PC-3 (cell line): ENCODE measurements at regions not wholly inside any gene's neighbourhood (a gene's known extent, or its start where the extent isn't known, plus 50 kb on each side); places are given as distances from the start of the nearest gene placed in this dataset.

Source experiments
- ATAC-seq: fragments of 200-7000 bp; cut with Tn5 transposase; 2 replicates; pipeline ENCODE4 v1.9.1; 2020; ENCODE audit warnings: mild to moderate bottlenecking, moderate library complexity
- BruUV-seq: library from RNA; stranded (reverse); fragments of 400-500 nt; replicated peaks from 2 replicates; lab custom pipeline; 2021; lab: Mats Ljungman, UMichigan
- CTCF ChIA-PET: fragments of 300-600 bp; sonication (Branson Sonifier 250); formaldehyde crosslinking; loops from one replicate; lab custom pipeline; 2022; ENCODE audit warnings: antibody characterized with exemption; lab: Charles Lee
- POLR2A ChIA-PET: fragments of 300-600 bp; sonication (Branson Sonifier 250); formaldehyde crosslinking; loops from one replicate; lab custom pipeline; 2022; ENCODE audit warnings: antibody characterized with exemption; ENCODE audit not compliant: unreplicated experiment; lab: Charles Lee
- DNase-seq: peaks from one replicate; pipeline ENCODE4 v3.0.0-alpha.2; 2015
- H2AFZ ChIP-seq: fragments of 300-600 bp; sonication (generic); 2 replicates; pipeline ENCODE4 v1.6.0; 2016; ENCODE audit warnings: antibody characterized with exemption, low read length
- H3F3A ChIP-seq: fragments of 300-600 bp; sonication (generic); one replicate; pipeline ENCODE4 v1.6.0; 2017; ENCODE audit warnings: antibody characterized with exemption, low read length, control low read depth, mild to moderate bottlenecking; ENCODE audit not compliant: unreplicated experiment
- H3K27ac ChIP-seq: fragments of 300-600 bp; sonication (generic); 2 replicates; pipeline ENCODE4 v1.5.1; 2016; ENCODE audit warnings: mild to moderate bottlenecking, low read length
- H3K27me3 ChIP-seq: fragments of 300-600 bp; sonication (generic); 2 replicates; pipeline ENCODE4 v1.6.1; 2016; ENCODE audit warnings: low read length, mixed read lengths
- H3K36me3 ChIP-seq: fragments of 300-600 bp; sonication (generic); 2 replicates; pipeline ENCODE4 v1.6.1; 2016; ENCODE audit warnings: low read depth, mixed run types, low read length, mixed read lengths
- H3K4me1 ChIP-seq: fragments of 300-600 bp; sonication (generic); 2 replicates; pipeline ENCODE4 v1.5.1; 2016; ENCODE audit warnings: low read length; ENCODE audit not compliant: insufficient read depth
- H3K4me2 ChIP-seq: fragments of 300-600 bp; sonication (generic); 2 replicates; pipeline ENCODE4 v1.6.0; 2016; ENCODE audit warnings: low read length
- H3K4me3 ChIP-seq: fragments of 300-600 bp; sonication (generic); 2 replicates; pipeline ENCODE4 v1.5.1; 2016; ENCODE audit warnings: mild to moderate bottlenecking, low read length, mixed read lengths
- H3K79me2 ChIP-seq: fragments of 300-600 bp; sonication (generic); 2 replicates; pipeline ENCODE4 v1.6.1; 2017; ENCODE audit warnings: low read length, mixed read lengths
- H3K9ac ChIP-seq: fragments of 300-600 bp; sonication (generic); 2 replicates; pipeline ENCODE4 v1.6.0; 2016; ENCODE audit warnings: mild to moderate bottlenecking, low read length
- H3K9me2 ChIP-seq: fragments of 300-600 bp; sonication (generic); replicated peaks from 2 replicates; pipeline ENCODE4 v1.6.1; 2016; ENCODE audit warnings: mixed run types, low read length, mixed read lengths
- H3K9me3 ChIP-seq: fragments of 300-600 bp; sonication (generic); 2 replicates; pipeline ENCODE4 v1.6.1; 2016; ENCODE audit warnings: low read length, mixed read lengths
- H4K20me1 ChIP-seq: fragments of 300-600 bp; sonication (generic); 2 replicates; pipeline ENCODE4 v1.6.1; 2016; ENCODE audit warnings: low read length, mixed read lengths
- CTCF ChIP-seq: fragments of 300-600 bp; sonication (generic); conservative IDR thresholded peaks from 2 replicates; pipeline ENCODE4 v1.5.1; 2017; ENCODE audit warnings: antibody characterized with exemption, low read depth, mild to moderate bottlenecking, low read length
- EZH2 ChIP-seq: fragments of 300-600 bp; sonication (generic); IDR thresholded peaks from one replicate; pipeline ENCODE4 v1.6.1; 2017; ENCODE audit warnings: antibody characterized with exemption, mild to moderate bottlenecking, low read length; ENCODE audit not compliant: unreplicated experiment
- EZH2phosphoT487 ChIP-seq: fragments of 300-600 bp; sonication (generic); IDR thresholded peaks from 2 replicates; pipeline ENCODE4 v1.6.1; 2018; ENCODE audit warnings: mild to moderate bottlenecking, antibody characterized with exemption, low read length, borderline replicate concordance
- intact Hi-C: fragments of 100-400 bp; cut with micrococcal nuclease; formaldehyde crosslinking; loops from 2 replicates; pipeline ENCODE4 v1.9.0; 2023

GRCh38 chr14:37723515-37723914, 128.1 kb downstream of the TTC6 start:
- CTCF ChIA-PET, result no interaction called here
- no peak for DNase-seq
- POLR2A ChIA-PET, result no interaction called here
- Histone ChIP-seq H3K9me3 (no peaks in the 10 kb centered on the region), H3K4me1 (no peaks in the 10 kb centered on the region), H3K4me2 (no peak overlapping the region), H3K27ac (no peak overlapping the region), H3K9ac (no peak overlapping the region), H3K27me3 (no peaks in the 10 kb centered on the region), H3K36me3 (no peaks in the 10 kb centered on the region), H3K9me2 (no peaks in the 10 kb centered on the region), H3K4me3 (no peak overlapping the region), H3K79me2 (no peaks in the 10 kb centered on the region), H3F3A (no peaks in the 10 kb centered on the region), H4K20me1 (no peaks in the 10 kb centered on the region), H2AFZ (no peak overlapping the region)
- intact Hi-C loops, result no loop called here
- TF ChIP-seq EZH2 (no peak), EZH2phosphoT487 (no peak), CTCF (no peak)
- ATAC-seq, result no peak
- no TSS peak for BruUV-seq

- H3K27ac ChIP-seq, result no peak overlapping the region
- no TSS peak for BruUV-seq
- TF ChIP-seq EZH2phosphoT487 (no peak), CTCF (no peak), EZH2 (no peak)
- H3K4me3 ChIP-seq, result no peak overlapping the region
- H3K79me2 ChIP-seq, result no peaks in the 10 kb centered on the region
- no peak overlapping the region for H3K9ac ChIP-seq
- ATAC-seq (no peak), DNase-seq (no peak)
- no peaks in the 10 kb centered on the region for H3K36me3 ChIP-seq
- H3F3A ChIP-seq, result no peaks in the 10 kb centered on the region
- H3K4me1 ChIP-seq, result no peaks in the 10 kb centered on the region
- ChIA-PET POLR2A (no interaction called here), CTCF (no interaction called here)
- no peak overlapping the region for H3K4me2 ChIP-seq
- H3K27me3 ChIP-seq, result no peaks in the 10 kb centered on the region
- no peaks in the 10 kb centered on the region for H3K9me3 ChIP-seq
- H4K20me1 ChIP-seq, result no peaks in the 10 kb centered on the region
- no peaks in the 10 kb centered on the region for H3K9me2 ChIP-seq
- H2AFZ ChIP-seq, result no peak overlapping the region
- intact Hi-C loops, result no loop called here
These were observed 131.3 kb downstream of the TTC6 start for GRCh38 chr14:37726708-37727107.

GRCh38 chr14:37729218-37729617, 133.8 kb downstream of the TTC6 start:
- no peak overlapping the region for H3K9ac ChIP-seq
- intact Hi-C loops, result no loop called here
- H2AFZ ChIP-seq, result no peak overlapping the region
- TF ChIP-seq EZH2phosphoT487 (no peak), EZH2 (no peak), CTCF (no peak)
- ATAC-seq (no peak), DNase-seq (no peak)
- no TSS peak for BruUV-seq
- no peak overlapping the region for H3K4me2 ChIP-seq
- CTCF ChIA-PET, result no interaction called here
- no peaks in the 10 kb centered on the region for H3K9me3 ChIP-seq
- no peak overlapping the region for H3K4me3 ChIP-seq
- H3K9me2 ChIP-seq, result no peaks in the 10 kb centered on the region
- H3K27ac ChIP-seq, result no peak overlapping the region
- no peaks in the 10 kb centered on the region for H3K36me3 ChIP-seq
- no peaks in the 10 kb centered on the region for H3K79me2 ChIP-seq
- no peaks in the 10 kb centered on the region for H3K27me3 ChIP-seq
- H3K4me1 ChIP-seq, result no peaks in the 10 kb centered on the region
- no peaks in the 10 kb centered on the region for H3F3A ChIP-seq
- POLR2A ChIA-PET, result no interaction called here
- H4K20me1 ChIP-seq, result no peaks in the 10 kb centered on the region
